Lung (tissue), 11 donors: ENCODE measurements at regions not wholly inside any gene's neighbourhood (a gene's known extent, or its start where the extent isn't known, plus 50 kb on each side); places are given as distances from the start of the nearest gene placed in this dataset.

Experiments
- ATAC-seq: fragments of 200-7000 bp; cut with Tn5 transposase; one replicate; pipeline ENCODE4 v1.9.1; 2020; ENCODE audit warnings: moderate number of reproducible peaks; ENCODE audit not compliant: insufficient read depth, low FRiP score
- DNase-seq, 3 donors: peaks; one replicate each; pipeline ENCODE4 v3.0.0-alpha.2; 2013 to 2017
- H3K27ac ChIP-seq, 2 donors: one replicate each; pipeline ENCODE4 v1.5.1; 2013; ENCODE audit warnings: mild to moderate bottlenecking in 2 of 2, moderate library complexity in 2 of 2, control low read depth in 1 of 2, inconsistent platforms in 1 of 2, low read depth in 1 of 2, low read length in 1 of 2
- H3K27me3 ChIP-seq, 3 donors: one replicate each; pipeline ENCODE4 v1.5.1; 2013; ENCODE audit warnings: low read length in 2 of 3; ENCODE audit not compliant: control insufficient read depth in 3 of 3, insufficient read depth in 3 of 3
- H3K36me3 ChIP-seq, 4 donors: one replicate each; pipeline ENCODE4 v1.5.1; 2013; ENCODE audit warnings: low read length in 4 of 4, mild to moderate bottlenecking in 1 of 4, moderate library complexity in 1 of 4; ENCODE audit not compliant: control insufficient read depth in 4 of 4, insufficient read depth in 4 of 4
- H3K4me1 ChIP-seq, 5 donors: one replicate each; pipeline ENCODE4 v1.5.1; 2013; ENCODE audit warnings: low read length in 5 of 5, mild to moderate bottlenecking in 2 of 5, moderate library complexity in 1 of 5; ENCODE audit not compliant: control insufficient read depth in 5 of 5, insufficient read depth in 5 of 5
- H3K4me3 ChIP-seq: one replicate; pipeline ENCODE4 v1.5.1; 2013; ENCODE audit warnings: mild to moderate bottlenecking, control low read depth, moderate library complexity
- H3K9ac ChIP-seq, 2 donors: one replicate each; pipeline ENCODE4 v1.5.1; 2013; ENCODE audit warnings: low read length in 2 of 2, control low read depth in 1 of 2; ENCODE audit not compliant: insufficient read depth in 1 of 2
- H3K9me3 ChIP-seq, 4 donors: one replicate each; pipeline ENCODE4 v1.5.1; 2013; ENCODE audit warnings: low read length in 3 of 4, mild to moderate bottlenecking in 1 of 4, moderate library complexity in 1 of 4; ENCODE audit not compliant: control insufficient read depth in 4 of 4, insufficient read depth in 3 of 4
- WGBS, 2 donors: extraction: QIAGEN DNeasy Blood & Tissue Kit; methylation state at CpG; one replicate each; pipeline ENCODE4 v1.1.7; 2013; 5-methylcytosine and 5-hydroxymethylcytosine counted together
- TF ChIP-seq, protein P1 (sequence below): IDR thresholded peaks from 2 replicates; pipeline ENCODE4 v1.5.1; 2012; ENCODE audit warnings: mild to moderate bottlenecking; ENCODE audit errors: control extremely low read depth, extremely low read depth
- donor health status: control.
- donor health status: control.
- donor health status: Bipolar disorder and iron deficiency.
- donor health status: healthy.
- donor health status: DM: yes; HTN: yes; CAD: no.

DNA sequence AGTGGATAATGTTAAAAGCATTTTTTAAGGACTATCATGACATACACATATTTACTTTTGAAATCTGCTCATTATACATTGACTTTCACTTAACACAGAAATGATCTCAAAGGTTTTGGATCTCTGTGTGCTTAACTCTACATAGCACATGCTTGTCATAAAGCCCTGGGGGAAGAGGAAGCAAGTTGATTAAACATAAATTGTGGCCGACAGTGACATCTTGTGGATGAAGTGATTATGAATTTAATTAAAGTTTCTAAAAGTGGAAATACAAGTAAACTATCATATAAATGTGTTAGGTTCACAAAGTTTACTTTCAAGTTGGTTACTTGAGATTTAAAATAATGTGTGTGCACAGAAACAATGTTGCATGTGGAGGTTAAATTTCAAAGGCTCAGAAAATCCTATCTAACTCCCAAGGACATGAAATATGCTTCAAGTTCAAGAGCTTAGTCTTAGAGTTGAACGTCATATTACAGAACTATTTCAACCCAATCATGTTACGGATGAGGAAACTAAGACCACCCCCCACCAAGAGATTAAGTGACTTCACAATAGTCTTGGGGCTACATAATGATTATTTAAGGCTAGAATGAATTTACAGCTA lies 1247.8 kb downstream of the GATA3 start:
- H3K4me1 ChIP-seq = no peaks in the 10 kb centered on the region
- no peaks in the 10 kb centered on the region for H3K9me3 ChIP-seq
- no peak overlapping the region for H3K9ac ChIP-seq
- H3K27ac ChIP-seq = no peak overlapping the region
- WGBS, 2 donors = 32 to 52% methylated on average over 3 of the region's 3 CpGs
- H3K36me3 ChIP-seq = no peaks in the 10 kb centered on the region
- no peak overlapping the region for H3K4me3 ChIP-seq
- peaks cover 0 to 5% (median 4%) of the 10 kb centered on the region in 3 donors for H3K27me3 ChIP-seq
- TF ChIP-seq, protein P1, sequence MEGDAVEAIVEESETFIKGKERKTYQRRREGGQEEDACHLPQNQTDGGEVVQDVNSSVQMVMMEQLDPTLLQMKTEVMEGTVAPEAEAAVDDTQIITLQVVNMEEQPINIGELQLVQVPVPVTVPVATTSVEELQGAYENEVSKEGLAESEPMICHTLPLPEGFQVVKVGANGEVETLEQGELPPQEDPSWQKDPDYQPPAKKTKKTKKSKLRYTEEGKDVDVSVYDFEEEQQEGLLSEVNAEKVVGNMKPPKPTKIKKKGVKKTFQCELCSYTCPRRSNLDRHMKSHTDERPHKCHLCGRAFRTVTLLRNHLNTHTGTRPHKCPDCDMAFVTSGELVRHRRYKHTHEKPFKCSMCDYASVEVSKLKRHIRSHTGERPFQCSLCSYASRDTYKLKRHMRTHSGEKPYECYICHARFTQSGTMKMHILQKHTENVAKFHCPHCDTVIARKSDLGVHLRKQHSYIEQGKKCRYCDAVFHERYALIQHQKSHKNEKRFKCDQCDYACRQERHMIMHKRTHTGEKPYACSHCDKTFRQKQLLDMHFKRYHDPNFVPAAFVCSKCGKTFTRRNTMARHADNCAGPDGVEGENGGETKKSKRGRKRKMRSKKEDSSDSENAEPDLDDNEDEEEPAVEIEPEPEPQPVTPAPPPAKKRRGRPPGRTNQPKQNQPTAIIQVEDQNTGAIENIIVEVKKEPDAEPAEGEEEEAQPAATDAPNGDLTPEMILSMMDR = peak; percentile 17
- peak in 2 of 3 donors; percentile 76 to 77 for DNase-seq
- ATAC-seq = peak; percentile 79

DNA sequence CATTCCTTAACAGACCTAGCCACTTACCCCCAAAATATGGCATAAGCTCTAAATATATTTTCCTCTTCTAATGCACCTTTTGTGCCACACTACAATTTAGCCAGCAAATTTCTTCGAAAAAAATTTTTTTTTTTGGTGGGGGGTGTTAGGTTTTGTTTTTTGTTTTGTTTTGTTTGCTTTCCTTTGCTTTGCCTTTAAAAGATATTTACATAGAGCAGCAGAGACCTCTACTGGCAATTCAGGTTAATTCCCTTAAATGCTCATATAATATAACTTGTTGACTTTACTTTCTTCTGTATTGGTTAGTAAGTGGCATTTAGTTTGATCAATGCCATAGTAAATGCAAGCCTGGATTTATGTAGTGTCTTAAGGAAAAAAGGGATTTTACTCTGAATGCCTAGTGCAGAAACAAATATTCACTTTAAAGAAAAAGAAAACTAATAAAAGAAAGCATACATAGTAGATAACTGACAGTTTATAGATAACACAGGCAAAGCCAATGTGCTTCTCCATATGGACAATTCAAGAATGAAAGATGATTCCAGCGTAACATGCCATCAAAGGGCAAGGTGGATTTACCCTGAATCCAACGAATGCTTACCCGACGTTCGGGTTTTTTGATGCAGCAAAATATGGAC lies 1250.6 kb downstream of the GATA3 start:
- Histone ChIP-seq H3K4me1 (no peaks in the 10 kb centered on the region), H3K27me3 (peaks cover 0 to 8% (median 5%) of the 10 kb centered on the region in 3 donors), H3K36me3 (no peaks in the 10 kb centered on the region), H3K9ac (no peak overlapping the region), H3K4me3 (no peak overlapping the region), H3K27ac (no peak overlapping the region), H3K9me3 (no peaks in the 10 kb centered on the region)
- no peak for ATAC-seq
- TF ChIP-seq, protein P1 = no peak
- 56 to 80% methylated on average over 6 of the region's 6 CpGs for WGBS, 2 donors
- DNase-seq = peak in 2 of 3 donors; percentile 58 to 60

DNA sequence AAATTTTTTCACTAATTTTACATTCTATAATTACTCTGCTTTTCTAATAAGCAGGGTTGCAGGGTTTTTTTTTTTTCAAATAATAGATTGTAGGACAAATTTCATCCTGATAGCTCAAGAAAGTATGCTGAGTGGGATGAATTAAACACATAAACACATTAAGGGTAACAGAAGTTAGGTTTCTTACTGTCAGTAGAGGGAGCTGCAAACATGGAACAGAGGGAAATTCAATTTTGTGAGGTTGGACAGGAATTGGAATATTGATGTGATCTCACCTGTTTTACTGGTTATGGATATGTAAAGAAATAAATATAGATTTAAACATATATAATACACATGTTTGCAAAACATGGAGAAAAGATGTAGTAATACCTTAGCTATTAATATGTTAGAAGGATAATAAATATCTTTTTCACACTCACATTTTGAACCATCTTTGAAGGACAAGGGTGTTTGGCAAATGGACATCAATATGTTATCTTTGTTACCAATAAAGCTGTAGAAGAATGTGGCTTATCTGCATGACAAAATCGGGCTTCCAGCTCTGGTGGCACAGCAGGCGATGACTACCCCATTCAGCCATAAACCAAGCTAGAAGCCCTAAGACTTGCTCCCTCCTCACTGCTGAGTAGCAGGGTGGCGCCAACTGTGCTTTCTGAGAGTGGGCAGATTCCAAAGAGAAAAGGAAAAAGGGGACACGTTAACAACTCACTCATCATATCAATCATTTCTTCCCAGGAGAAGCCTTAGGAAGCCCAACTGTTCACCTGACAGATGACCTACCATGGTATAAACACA lies 1257.4 kb downstream of the GATA3 start:
- DNase-seq = no peak
- H3K9ac ChIP-seq = no peak overlapping the region

More for the DNA sequence above, 1257.4 kb downstream of the GATA3 start:
- Histone ChIP-seq H3K9me3 (no peaks in the 10 kb centered on the region), H3K4me3 (no peak overlapping the region), H3K4me1 (no peaks in the 10 kb centered on the region), H3K36me3 (no peaks in the 10 kb centered on the region), H3K27ac (no peak overlapping the region), H3K27me3 (peaks cover 0 to 6% (median 2%) of the 10 kb centered on the region in 3 donors)
- TF ChIP-seq, protein P1 = no peak
- 61 to 82% methylated on average over 4 of the region's 4 CpGs for WGBS, 2 donors
- no peak for ATAC-seq
